Panc1 (cell line): ENCODE measurements at regions not wholly inside any gene's neighbourhood (a gene's known extent, or its start where the extent isn't known, plus 50 kb on each side); places are given as distances from the start of the nearest gene placed in this dataset.

Source experiments
- CTCF ChIP-seq: fragments of 450-650 bp; IDR thresholded peaks from 2 replicates; pipeline ENCODE4 v1.5.1; 2017; ENCODE audit warnings: mild to moderate bottlenecking
- POLR2AphosphoS5 ChIP-seq: IDR thresholded peaks from 2 replicates; pipeline ENCODE4 v1.6.1; 2012; ENCODE audit warnings: mild to moderate bottlenecking, low read depth, low read length, moderate library complexity
- REST ChIP-seq, 2 experiments: IDR thresholded peaks; 2 replicates each; pipeline ENCODE4 v1.6.1; 2011 to 2012; ENCODE audit warnings: low read depth in 2 of 2, control low read depth in 1 of 2, low read length in 1 of 2, mild to moderate bottlenecking in 1 of 2, moderate library complexity in 1 of 2; ENCODE audit not compliant: insufficient read depth in 1 of 2
- SIN3A ChIP-seq: IDR thresholded peaks from 2 replicates; pipeline ENCODE4 v1.6.1; 2012; ENCODE audit warnings: low read depth, mild to moderate bottlenecking, low read length, moderate library complexity, borderline replicate concordance; ENCODE audit not compliant: insufficient read depth
- TCF7L2 ChIP-seq: IDR thresholded peaks from 2 replicates; pipeline ENCODE4 v1.6.1; 2011; ENCODE audit warnings: mild to moderate bottlenecking, low read depth, low read length, inconsistent platforms

- TF ChIP-seq CTCF (no peak), POLR2AphosphoS5 (no peak), REST (IDR thresholded peaks at IDR 0.05; ENCODE audit: insufficient read depth in 1 of 2, low read depth in 2 of 2, low read length in 1 of 2) (no peak), SIN3A (no peak), TCF7L2 (no peak)
Measured at GRCh38 chr13:27007166-27007565, 164.4 kb downstream of the USP12 start.
